GM18505 (cell line): ENCODE measurements at regions not wholly inside any gene's neighbourhood (a gene's known extent, or its start where the extent isn't known, plus 50 kb on each side); places are given as distances from the start of the nearest gene placed in this dataset.

Experiments
- ATAC-seq: cut with Tn5 transposase; IDR thresholded peaks from one replicate; pipeline ENCODE4 v1.9.1; 2021; ENCODE audit not compliant: unreplicated experiment
- POLR2A ChIP-seq: IDR thresholded peaks from 4 replicates; pipeline ENCODE4 v1.6.1; 2011; ENCODE audit warnings: borderline replicate concordance; ENCODE audit not compliant: insufficient read depth, insufficient read length; ENCODE audit errors: extremely low read depth

DNA sequence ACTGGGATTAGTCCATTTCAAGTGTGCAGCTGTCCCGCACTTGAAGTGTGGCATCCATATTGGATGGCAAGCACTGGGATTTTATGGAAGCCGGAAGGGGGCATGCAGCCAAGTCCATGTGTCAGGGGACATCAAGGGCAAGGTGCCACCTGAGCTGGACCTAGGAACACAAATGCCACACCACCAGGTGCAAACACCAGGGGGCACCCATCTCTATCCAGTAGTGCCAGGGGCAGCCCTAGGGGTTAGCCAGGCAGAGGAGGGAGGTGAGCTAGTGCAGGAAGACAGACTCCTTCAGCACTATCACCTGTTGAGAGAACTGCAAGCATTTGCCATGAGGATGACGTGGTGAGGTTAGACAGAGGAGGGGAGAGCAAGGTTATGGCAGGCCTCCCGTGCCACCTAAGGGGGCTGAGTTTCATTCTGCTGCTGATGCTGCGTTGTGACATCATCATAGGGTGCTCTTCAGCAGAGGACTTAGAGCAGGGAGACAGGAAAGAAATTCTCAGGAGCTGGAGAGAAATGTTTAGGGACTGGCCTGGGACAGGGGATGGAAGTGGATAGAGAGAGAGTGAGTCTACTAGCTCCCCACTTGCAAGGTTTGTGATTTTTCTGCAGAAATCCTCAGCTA, 192.6 kb upstream of the SLC24A3 start:
- no peak for ATAC-seq
- no peak for TF ChIP-seq POLR2A

GRCh38 chr20:19021406-19022117, 190.9 kb upstream of the SLC24A3 start:
- no peak for TF ChIP-seq POLR2A
- ATAC-seq: no peak

DNA sequence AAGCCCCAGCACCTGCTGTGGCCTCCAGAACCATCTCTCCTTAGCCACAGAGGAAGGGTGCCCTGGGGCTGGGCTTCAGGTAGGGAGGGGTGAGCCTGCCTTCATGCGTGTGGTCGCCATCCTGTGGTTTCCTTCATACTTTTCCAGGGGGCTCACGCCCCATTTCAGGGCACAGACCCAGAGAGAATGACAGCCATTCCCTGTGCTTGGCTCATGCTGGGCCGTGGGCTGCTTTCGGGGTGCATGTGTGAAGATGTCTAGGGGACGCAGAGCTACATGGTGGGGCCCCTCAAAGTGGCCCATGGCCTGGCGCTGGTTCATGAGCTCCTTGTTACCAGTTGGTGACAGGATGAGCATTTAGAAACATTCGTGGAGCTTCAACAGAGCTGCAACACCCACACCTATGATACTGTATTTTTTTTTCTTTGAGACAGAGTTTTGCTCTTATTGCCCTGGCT, 190.3 kb upstream of the SLC24A3 start:
- ATAC-seq: no peak
- TF ChIP-seq POLR2A: no peak

GRCh38 chr20:19022791-19023448, 189.5 kb upstream of the SLC24A3 start:
- TF ChIP-seq POLR2A: no peak
- ATAC-seq: no peak

GRCh38 chr20:19024296-19025035, 188.0 kb upstream of the SLC24A3 start:
- no peak for ATAC-seq
- no peak for TF ChIP-seq POLR2A

GRCh38 chr20:19025430-19026120, 186.9 kb upstream of the SLC24A3 start:
- no peak for TF ChIP-seq POLR2A
- peak; percentile 11 for ATAC-seq

DNA sequence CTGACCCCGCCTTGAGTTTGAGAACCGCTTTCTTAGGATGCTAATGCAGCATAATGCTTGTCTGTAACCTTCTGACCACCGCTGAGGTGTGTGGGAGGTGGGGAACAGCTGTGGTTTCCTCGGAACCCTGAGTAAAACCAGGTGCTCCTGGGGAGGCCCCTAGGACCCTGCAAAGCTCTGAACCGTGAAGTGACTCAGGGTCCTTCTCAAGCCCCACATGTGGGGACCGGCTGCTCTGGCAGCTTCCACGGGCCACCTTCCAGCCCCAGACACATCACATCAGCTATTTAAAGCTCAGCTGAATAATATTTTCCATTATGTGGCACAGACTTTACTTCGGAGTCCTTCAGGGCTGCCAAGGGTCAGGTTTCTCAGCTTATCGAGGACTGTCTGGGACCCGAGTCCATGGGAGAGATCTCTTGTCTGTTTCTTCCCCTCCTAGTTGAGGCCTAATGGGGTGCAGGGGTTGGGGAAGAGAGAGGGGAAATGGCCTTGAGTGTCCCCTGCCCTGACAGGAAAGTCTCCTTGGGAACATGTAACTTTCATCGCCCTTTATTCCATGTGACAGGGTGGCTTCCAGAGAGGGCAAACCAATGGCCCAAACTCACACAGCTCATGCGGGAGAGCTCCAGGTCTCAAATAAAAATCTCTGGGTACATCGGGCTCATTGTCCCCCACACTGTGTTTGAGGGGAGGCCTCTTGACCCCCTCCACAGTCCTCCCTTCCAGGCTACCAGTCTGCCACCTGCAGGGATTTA, 186.1 kb upstream of the SLC24A3 start:
- peak; percentile 55 for ATAC-seq
- TF ChIP-seq POLR2A: no peak

- ATAC-seq: no peak
- TF ChIP-seq POLR2A: no peak
Observed at GRCh38 chr20:19026901-19027644, 185.4 kb upstream of the SLC24A3 start.

DNA sequence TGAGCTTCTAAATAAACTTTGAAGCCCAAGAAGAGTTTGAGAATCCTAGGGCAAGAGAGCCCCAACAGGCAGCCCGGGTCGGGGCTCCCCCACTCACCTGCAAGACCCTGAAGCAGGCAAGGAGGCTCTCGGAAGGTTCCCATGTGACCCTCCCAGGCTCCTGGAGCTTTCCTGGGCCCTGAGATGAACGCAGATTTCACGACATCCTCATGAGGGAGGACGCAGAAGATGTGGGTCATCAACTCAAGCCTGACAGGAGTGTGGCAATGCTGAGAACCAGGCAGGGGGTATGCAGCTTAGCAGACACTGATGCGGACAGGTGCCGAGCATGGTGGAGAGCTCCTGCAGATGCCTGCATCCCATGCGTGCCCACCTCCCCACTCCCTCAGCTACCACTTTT, 184.5 kb upstream of the SLC24A3 start:
- no peak for ATAC-seq
- no peak for TF ChIP-seq POLR2A

DNA sequence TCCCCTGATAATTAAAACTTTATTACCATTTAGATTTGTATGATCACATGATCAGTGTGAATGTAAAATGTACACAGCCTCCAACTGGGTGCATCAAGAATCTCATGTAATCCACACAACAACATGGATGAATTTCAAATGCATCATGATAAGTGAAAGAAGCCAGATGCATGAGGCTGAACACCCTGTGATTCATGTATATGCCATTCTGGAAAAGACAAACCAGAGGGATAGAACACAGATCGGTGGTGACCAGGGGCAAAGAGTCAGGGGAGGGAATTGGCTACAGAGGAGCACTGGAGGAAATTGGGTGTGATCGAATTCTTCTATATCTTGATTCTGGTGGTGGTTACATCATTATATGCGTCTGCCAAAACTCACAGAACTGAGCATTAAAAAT, 170.7 kb upstream of the SLC24A3 start:
- ATAC-seq: no peak
- no peak for TF ChIP-seq POLR2A

DNA sequence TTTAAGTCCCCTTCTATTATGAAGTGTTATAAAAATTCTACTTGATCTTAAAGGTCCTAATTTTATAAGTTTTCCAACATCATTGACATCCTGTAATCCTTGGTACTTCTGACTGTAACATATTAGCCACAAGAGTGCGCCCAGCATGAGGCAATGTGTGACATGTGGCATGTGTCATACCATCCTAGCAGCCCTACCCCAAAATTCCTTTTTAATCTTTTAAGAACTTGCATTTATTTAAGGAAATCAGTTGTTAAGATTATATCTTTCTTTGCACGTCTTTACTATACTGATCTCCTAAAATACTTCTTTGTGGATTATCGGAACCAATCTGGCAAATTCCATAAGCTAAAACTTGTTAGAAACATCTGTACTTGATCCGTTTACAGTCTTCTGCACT, 167.1 kb upstream of the SLC24A3 start:
- no peak for TF ChIP-seq POLR2A
- no peak for ATAC-seq
